ENCODE measurements at regions not wholly inside any gene's neighbourhood (a gene's known extent, or its start where the extent isn't known, plus 50 kb on each side); places are given as distances from the start of the nearest gene placed in this dataset.

DNA sequence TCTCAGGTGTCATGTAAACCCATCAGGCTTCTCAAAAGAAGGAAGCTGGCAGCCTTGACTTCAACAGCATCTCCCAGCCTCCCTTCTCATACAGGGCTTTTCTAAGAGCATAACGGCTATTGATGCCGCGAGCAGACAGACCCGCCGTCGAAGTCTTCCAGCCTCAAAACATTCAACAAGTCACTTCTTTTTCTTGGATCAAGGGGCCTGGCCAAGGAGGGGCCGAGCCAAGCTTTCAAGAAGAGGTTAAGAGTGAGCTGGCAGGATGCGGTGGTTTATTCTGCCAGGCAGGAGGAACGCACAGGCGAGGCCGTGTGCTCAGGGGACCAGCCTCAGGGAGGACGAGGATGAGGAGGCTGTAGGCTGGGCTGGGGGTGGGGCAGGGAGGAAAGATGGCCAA, 102.9 kb upstream of the RFLNA start (continued):
- TF ChIP-seq BACH1 (IDR thresholded peaks at IDR 0.05; ENCODE audit: low read length) (no peak), SP4 (IDR thresholded peaks at IDR 0.05; ENCODE audit: low read length) (no peak)
